MM.1S (cell line): ENCODE measurements at regions not wholly inside any gene's neighbourhood (a gene's known extent, or its start where the extent isn't known, plus 50 kb on each side); places are given as distances from the start of the nearest gene placed in this dataset.

Source experiments
- DNase-seq: peaks from one replicate; pipeline ENCODE4 v3.0.0-alpha.2; 2015
- H2AFZ ChIP-seq: fragments of 300-600 bp; sonication (generic); 2 replicates; pipeline ENCODE4 v1.6.0; 2016; ENCODE audit warnings: antibody characterized with exemption, low read length
- H3F3A ChIP-seq: fragments of 300-600 bp; sonication (generic); 2 replicates; pipeline ENCODE4 v1.6.1; 2016; ENCODE audit warnings: mild to moderate bottlenecking, antibody characterized with exemption, low read length, moderate library complexity, mixed read lengths; ENCODE audit not compliant: insufficient read depth
- H3K27ac ChIP-seq: fragments of 300-600 bp; sonication (generic); 2 replicates; pipeline ENCODE4 v1.5.1; 2016; ENCODE audit warnings: mild to moderate bottlenecking, low read length
- H3K27me3 ChIP-seq: fragments of 300-600 bp; sonication (generic); replicated peaks from 2 replicates; pipeline ENCODE4 v1.6.0; 2016; ENCODE audit warnings: low read length; ENCODE audit not compliant: insufficient read depth
- H3K36me3 ChIP-seq: fragments of 300-600 bp; sonication (generic); replicated peaks from 2 replicates; pipeline ENCODE4 v1.6.1; 2016; ENCODE audit warnings: mild to moderate bottlenecking, low read length, mixed read lengths; ENCODE audit not compliant: insufficient read depth
- H3K4me1 ChIP-seq: fragments of 300-600 bp; sonication (generic); 2 replicates; pipeline ENCODE4 v1.6.1; 2016; ENCODE audit warnings: low read length, mixed read lengths
- H3K4me2 ChIP-seq: fragments of 300-600 bp; sonication (generic); 2 replicates; pipeline ENCODE4 v1.6.0; 2016; ENCODE audit warnings: low read depth, low read length
- H3K4me3 ChIP-seq: fragments of 300-600 bp; sonication (generic); 2 replicates; pipeline ENCODE4 v1.5.1; 2016; ENCODE audit warnings: low read length, mixed read lengths
- H3K79me2 ChIP-seq: fragments of 300-600 bp; sonication (generic); 2 replicates; pipeline ENCODE4 v1.6.1; 2016; ENCODE audit warnings: mixed run types, low read length, mixed read lengths
- H3K9ac ChIP-seq: fragments of 300-600 bp; sonication (generic); 2 replicates; pipeline ENCODE4 v1.6.1; 2016; ENCODE audit warnings: low read length, mixed read lengths
- H3K9me2 ChIP-seq: fragments of 300-600 bp; sonication (generic); replicated peaks from 2 replicates; pipeline ENCODE4 v1.6.1; 2016; ENCODE audit warnings: mild to moderate bottlenecking, low read length, mixed read lengths; ENCODE audit not compliant: insufficient read depth
- H3K9me3 ChIP-seq: fragments of 300-600 bp; sonication (generic); replicated peaks from 2 replicates; pipeline ENCODE4 v1.6.1; 2016; ENCODE audit warnings: mild to moderate bottlenecking, low read length, mixed read lengths; ENCODE audit not compliant: insufficient read depth
- H4K20me1 ChIP-seq: fragments of 300-600 bp; sonication (generic); 2 replicates; pipeline ENCODE4 v1.6.1; 2016; ENCODE audit warnings: mild to moderate bottlenecking, low read length, moderate library complexity, mixed read lengths; ENCODE audit not compliant: insufficient read depth
- CTCF ChIP-seq: fragments of 300-600 bp; sonication (generic); IDR thresholded peaks from 2 replicates; pipeline ENCODE4 v1.5.1; 2016; ENCODE audit warnings: antibody characterized with exemption, low read length, mixed read lengths
- EZH2 ChIP-seq: fragments of 300-600 bp; sonication (generic); optimal IDR thresholded peaks from 2 replicates; pipeline ENCODE3; 2017; ENCODE audit warnings: low read depth, mild to moderate bottlenecking, antibody characterized with exemption, low read length, mixed read lengths
- EZH2phosphoT487 ChIP-seq: fragments of 300-600 bp; sonication (generic); IDR thresholded peaks from 2 replicates; pipeline ENCODE4 v1.6.1; 2018; ENCODE audit warnings: antibody characterized with exemption, low read length

- no peaks in the 10 kb centered on the region for H3K9me3 ChIP-seq
- no peak overlapping the region for H3K4me2 ChIP-seq
- no peaks in the 10 kb centered on the region for H4K20me1 ChIP-seq
- H2AFZ ChIP-seq = no peak overlapping the region
- no peaks in the 10 kb centered on the region for H3K36me3 ChIP-seq
- no peak overlapping the region for H3K4me3 ChIP-seq
- DNase-seq = no peak
- no peaks in the 10 kb centered on the region for H3K9me2 ChIP-seq
- H3F3A ChIP-seq = no peaks in the 10 kb centered on the region
- no peaks in the 10 kb centered on the region for H3K27me3 ChIP-seq
- no peaks in the 10 kb centered on the region for H3K4me1 ChIP-seq
- no peak overlapping the region for H3K27ac ChIP-seq
- H3K79me2 ChIP-seq = no peaks in the 10 kb centered on the region
- H3K9ac ChIP-seq = no peak overlapping the region
- TF ChIP-seq EZH2phosphoT487 = no peak
- no peak for TF ChIP-seq CTCF
- TF ChIP-seq EZH2 = no peak
Observed at GRCh38 chr6:21355638-21356037, 237.9 kb upstream of the SOX4 start.

- Histone ChIP-seq H3K9ac (no peak overlapping the region), H3K4me1 (no peaks in the 10 kb centered on the region), H3K4me2 (no peak overlapping the region), H4K20me1 (no peaks in the 10 kb centered on the region), H3K36me3 (no peaks in the 10 kb centered on the region), H3K4me3 (no peak overlapping the region), H3K27me3 (no peaks in the 10 kb centered on the region), H3K9me3 (no peaks in the 10 kb centered on the region), H3K79me2 (no peaks in the 10 kb centered on the region), H2AFZ (no peak overlapping the region), H3K9me2 (no peaks in the 10 kb centered on the region), H3K27ac (no peak overlapping the region), H3F3A (no peaks in the 10 kb centered on the region)
- DNase-seq = no peak
- TF ChIP-seq EZH2 = no peak
- TF ChIP-seq EZH2phosphoT487 = no peak
- TF ChIP-seq CTCF = no peak
Observed at GRCh38 chr6:21357262-21357661, 236.3 kb upstream of the SOX4 start.

DNA sequence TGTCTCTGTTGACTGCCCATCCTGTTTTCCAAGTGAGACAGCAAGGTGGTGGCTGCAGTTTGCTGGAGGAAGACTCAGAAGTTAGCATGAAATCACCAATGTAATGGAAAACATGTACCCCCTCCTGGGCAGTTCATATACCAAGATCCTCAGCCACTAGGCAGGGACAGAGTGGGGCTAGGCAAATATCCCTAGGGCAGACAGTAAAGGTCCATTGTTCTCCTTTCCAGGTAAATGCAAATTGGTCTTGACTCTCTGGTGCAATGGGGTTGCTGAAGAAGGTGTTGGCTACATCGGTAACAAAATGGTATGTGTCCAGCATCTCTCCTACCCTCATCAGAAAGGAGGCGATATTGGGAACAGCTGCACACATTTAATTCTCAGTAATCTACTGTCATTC, 233.6 kb upstream of the SOX4 start:
- Histone ChIP-seq H3K9ac (no peak overlapping the region), H3F3A (no peaks in the 10 kb centered on the region), H4K20me1 (no peaks in the 10 kb centered on the region), H3K79me2 (no peaks in the 10 kb centered on the region), H3K27me3 (no peaks in the 10 kb centered on the region), H3K9me3 (no peaks in the 10 kb centered on the region), H3K4me2 (no peak overlapping the region), H3K4me3 (no peak overlapping the region), H3K27ac (no peak overlapping the region), H3K9me2 (no peaks in the 10 kb centered on the region), H3K36me3 (no peaks in the 10 kb centered on the region), H2AFZ (no peak overlapping the region), H3K4me1 (no peaks in the 10 kb centered on the region)
- DNase-seq = no peak
- TF ChIP-seq CTCF (no peak), EZH2phosphoT487 (no peak), EZH2 (no peak)

DNA sequence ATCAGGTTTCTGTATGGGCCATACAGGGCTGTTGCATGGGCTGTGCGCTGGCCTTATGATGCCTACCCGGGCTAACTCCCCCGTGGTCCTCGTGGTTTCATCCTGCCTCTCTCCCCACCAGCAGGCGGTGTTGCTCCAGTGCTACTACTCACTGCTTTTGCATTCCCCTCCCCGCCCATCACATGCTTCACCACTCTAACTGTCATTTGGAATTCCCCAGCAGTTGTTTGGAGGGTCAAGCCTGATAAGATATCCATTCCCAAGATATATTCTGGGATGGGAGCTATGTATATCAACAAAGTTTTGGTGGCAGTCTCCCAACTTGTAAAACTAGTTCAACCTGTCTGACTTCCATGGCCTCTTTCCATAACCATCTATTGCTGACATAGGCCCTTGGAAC, 233.2 kb upstream of the SOX4 start:
- H3K4me1 ChIP-seq = no peaks in the 10 kb centered on the region
- H3K4me3 ChIP-seq = no peak overlapping the region
- DNase-seq = no peak
- H3F3A ChIP-seq = no peaks in the 10 kb centered on the region
- H2AFZ ChIP-seq = no peak overlapping the region
- no peaks in the 10 kb centered on the region for H3K36me3 ChIP-seq
- H3K27me3 ChIP-seq = no peaks in the 10 kb centered on the region
- TF ChIP-seq EZH2 (no peak), CTCF (no peak)
- no peak overlapping the region for H3K9ac ChIP-seq
- H3K9me2 ChIP-seq = no peaks in the 10 kb centered on the region
- H3K79me2 ChIP-seq = no peaks in the 10 kb centered on the region
- H3K27ac ChIP-seq = no peak overlapping the region
- H3K4me2 ChIP-seq = no peak overlapping the region
- H4K20me1 ChIP-seq = no peaks in the 10 kb centered on the region
- no peaks in the 10 kb centered on the region for H3K9me3 ChIP-seq
